BLaER1 (cell line): ENCODE measurements at regions not wholly inside any gene's neighbourhood (a gene's known extent, or its start where the extent isn't known, plus 50 kb on each side); places are given as distances from the start of the nearest gene placed in this dataset.

ENCODE experiments used
- H3K27ac ChIP-seq: shearing (Covaris generic); formaldehyde crosslinking; 2 replicates; pipeline ENCODE4 v1.8.1; 2022
- H3K27me3 ChIP-seq: shearing (Covaris generic); formaldehyde crosslinking; 2 replicates; pipeline ENCODE4 v1.8.1; 2022
- H3K36me3 ChIP-seq: shearing (Covaris generic); formaldehyde crosslinking; 2 replicates; pipeline ENCODE4 v1.8.1; 2022
- H3K4me1 ChIP-seq: shearing (Covaris generic); formaldehyde crosslinking; 2 replicates; pipeline ENCODE4 v1.8.1; 2022
- H3K4me2 ChIP-seq: shearing (Covaris generic); formaldehyde crosslinking; 2 replicates; pipeline ENCODE4 v1.8.1; 2022
- H3K4me3 ChIP-seq: shearing (Covaris generic); formaldehyde crosslinking; 2 replicates; pipeline ENCODE4 v1.8.1; 2022
- H3K9ac ChIP-seq: shearing (Covaris generic); formaldehyde crosslinking; 2 replicates; pipeline ENCODE4 v1.8.1; 2022
- H3K9me3 ChIP-seq: shearing (Covaris generic); formaldehyde crosslinking; 2 replicates; pipeline ENCODE4 v1.8.1; 2022
- H4K20me1 ChIP-seq: shearing (Covaris generic); formaldehyde crosslinking; 2 replicates; pipeline ENCODE4 v1.8.1; 2022
- Cebpa-rat ChIP-seq: shearing (Covaris generic); IDR thresholded peaks from 2 replicates; pipeline ENCODE4 v1.8.1; 2022

DNA sequence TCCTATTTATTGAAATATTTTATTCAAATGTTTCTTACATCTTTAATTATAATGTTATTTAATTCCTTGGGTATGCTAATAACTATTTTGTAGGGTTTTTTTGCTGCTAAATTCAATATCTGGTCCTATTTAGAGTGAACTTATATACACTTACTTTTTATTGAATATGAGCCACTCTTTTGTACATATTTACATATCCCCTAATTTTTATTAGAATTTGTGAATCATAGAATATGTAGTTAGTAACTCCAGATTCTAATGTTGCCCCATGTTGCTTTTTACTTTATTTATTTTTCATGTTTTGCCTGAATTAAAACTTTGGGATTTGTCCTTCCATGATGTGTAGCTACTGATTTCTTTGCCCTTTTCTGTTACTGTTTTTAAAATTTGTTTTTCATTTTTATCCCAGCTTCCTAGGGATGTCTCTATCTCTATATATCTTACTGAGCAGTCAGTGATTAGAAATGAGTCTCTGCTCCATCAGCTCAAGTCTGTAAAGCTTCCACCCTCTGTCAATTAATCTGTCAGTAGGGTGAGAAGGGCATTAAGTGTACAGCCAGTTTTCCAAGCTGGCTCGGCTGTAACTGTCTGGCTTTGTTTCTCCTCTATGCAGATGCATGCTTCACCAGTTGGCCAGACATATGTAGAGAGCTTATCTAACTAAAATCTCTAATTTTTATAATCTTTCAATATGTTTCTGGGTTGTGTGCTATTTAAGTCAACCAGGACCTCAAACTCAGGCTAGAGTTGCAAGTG, 256.9 kb downstream of the CDH19 start:
- H3K4me2 ChIP-seq = no peak overlapping the region
- no peak overlapping the region for H3K27ac ChIP-seq
- no peaks in the 10 kb centered on the region for H3K36me3 ChIP-seq
- no peak overlapping the region for H3K4me3 ChIP-seq
- H3K9me3 ChIP-seq = no peaks in the 10 kb centered on the region
- no peaks in the 10 kb centered on the region for H3K27me3 ChIP-seq
- H3K4me1 ChIP-seq = no peaks in the 10 kb centered on the region
- no peak overlapping the region for H3K9ac ChIP-seq
- H4K20me1 ChIP-seq = no peaks in the 10 kb centered on the region
- TF ChIP-seq Cebpa-rat = no peak

DNA sequence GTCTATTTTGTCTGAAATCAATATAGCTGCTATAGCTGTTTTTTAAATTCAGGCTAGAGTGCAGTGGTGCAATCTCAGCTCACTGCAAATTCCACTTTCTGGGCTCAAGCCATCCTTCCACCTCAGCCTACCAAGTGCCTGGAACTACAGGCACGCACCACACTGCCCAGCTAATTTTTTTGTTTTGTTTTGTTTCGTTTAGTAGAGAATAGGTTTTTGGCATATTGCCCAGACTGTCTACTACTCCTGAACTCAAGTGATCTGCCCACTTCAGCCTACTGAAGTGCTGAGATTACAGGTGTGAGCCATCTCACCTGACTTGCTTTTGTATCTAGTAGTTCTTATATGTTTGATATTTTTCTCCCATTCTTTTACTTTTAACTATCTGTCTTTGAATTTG, 259.7 kb downstream of the CDH19 start:
- TF ChIP-seq Cebpa-rat = no peak
- no peak overlapping the region for H3K4me2 ChIP-seq
- H3K4me3 ChIP-seq = no peak overlapping the region
- H3K4me1 ChIP-seq = no peaks in the 10 kb centered on the region
- no peaks in the 10 kb centered on the region for H3K27me3 ChIP-seq
- no peak overlapping the region for H3K27ac ChIP-seq
- no peaks in the 10 kb centered on the region for H3K36me3 ChIP-seq
- H3K9ac ChIP-seq = no peak overlapping the region
- H4K20me1 ChIP-seq = no peaks in the 10 kb centered on the region
- H3K9me3 ChIP-seq = no peaks in the 10 kb centered on the region

DNA sequence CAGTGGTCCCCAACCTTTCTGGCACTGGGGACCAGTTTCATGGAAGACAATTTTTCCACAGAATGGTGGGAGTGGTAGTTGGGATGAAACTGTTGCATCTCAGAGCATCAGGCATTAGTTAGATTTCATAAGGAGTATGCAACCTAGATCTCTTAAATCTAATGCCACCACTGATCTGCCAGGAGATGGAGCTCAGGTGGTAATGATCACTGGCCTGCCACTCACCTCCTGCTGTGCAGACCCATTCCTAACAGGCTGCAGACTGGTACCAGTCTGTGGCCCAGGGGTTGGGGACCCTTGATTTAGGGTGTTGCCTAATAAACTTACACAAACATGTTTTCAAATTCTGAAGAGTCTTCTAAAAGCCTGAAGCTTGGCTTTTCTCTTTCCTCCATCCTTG, 261.3 kb downstream of the CDH19 start:
- Histone ChIP-seq H3K4me1 (no peaks in the 10 kb centered on the region), H3K27ac (no peak overlapping the region), H3K9ac (no peak overlapping the region), H4K20me1 (no peaks in the 10 kb centered on the region), H3K4me2 (no peak overlapping the region), H3K27me3 (no peaks in the 10 kb centered on the region), H3K36me3 (no peaks in the 10 kb centered on the region), H3K4me3 (no peak overlapping the region), H3K9me3 (no peaks in the 10 kb centered on the region)
- TF ChIP-seq Cebpa-rat = no peak

DNA sequence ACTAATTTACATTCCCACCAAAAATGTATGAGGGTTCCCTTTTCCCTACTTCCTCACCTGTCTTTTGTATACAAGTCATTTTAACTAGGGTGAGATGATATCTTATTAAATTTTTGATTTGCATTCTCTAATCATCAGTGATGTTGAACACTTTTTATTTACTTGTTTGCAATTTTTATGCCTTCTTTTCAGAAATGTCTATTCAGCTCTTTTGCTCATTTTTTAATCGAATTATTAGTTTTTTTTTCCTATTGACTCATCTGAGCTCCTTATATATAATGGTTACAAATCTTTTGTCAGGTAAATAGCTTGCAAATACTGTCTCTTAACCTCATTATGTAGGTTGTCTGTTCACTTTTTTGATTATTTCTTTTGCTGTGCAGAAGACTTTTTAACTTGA, 269.4 kb downstream of the CDH19 start:
- Histone ChIP-seq H3K36me3 (no peaks in the 10 kb centered on the region), H4K20me1 (no peaks in the 10 kb centered on the region), H3K9ac (no peak overlapping the region), H3K4me3 (no peak overlapping the region), H3K9me3 (no peaks in the 10 kb centered on the region), H3K4me2 (no peak overlapping the region), H3K27ac (no peak overlapping the region), H3K4me1 (no peaks in the 10 kb centered on the region), H3K27me3 (no peaks in the 10 kb centered on the region)
- TF ChIP-seq Cebpa-rat = no peak

DNA sequence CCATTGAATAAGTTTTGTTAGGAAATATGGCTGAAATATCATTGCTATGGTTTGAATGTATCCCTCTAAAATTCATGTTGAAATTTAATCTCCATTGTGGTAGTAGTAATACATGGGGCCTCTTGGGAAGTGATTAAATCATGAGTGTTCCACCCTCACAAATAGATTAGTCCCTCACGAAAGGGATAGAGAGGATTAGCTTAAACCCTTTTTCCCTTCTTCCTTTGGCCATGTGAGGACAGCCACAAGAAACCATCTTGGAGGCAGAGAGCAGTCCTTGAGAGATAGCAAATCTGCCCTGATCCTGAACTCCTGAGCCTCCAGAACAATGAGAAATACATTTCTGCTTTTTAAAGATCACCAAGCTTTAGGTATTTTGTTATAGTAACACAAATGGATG, 274.2 kb downstream of the CDH19 start:
- no peak for TF ChIP-seq Cebpa-rat
- no peaks in the 10 kb centered on the region for H3K9me3 ChIP-seq
- H3K9ac ChIP-seq = no peak overlapping the region
- no peak overlapping the region for H3K4me3 ChIP-seq
- no peaks in the 10 kb centered on the region for H4K20me1 ChIP-seq
- no peak overlapping the region for H3K27ac ChIP-seq
- H3K4me2 ChIP-seq = no peak overlapping the region
- no peaks in the 10 kb centered on the region for H3K27me3 ChIP-seq
- H3K36me3 ChIP-seq = no peaks in the 10 kb centered on the region
- H3K4me1 ChIP-seq = no peaks in the 10 kb centered on the region

DNA sequence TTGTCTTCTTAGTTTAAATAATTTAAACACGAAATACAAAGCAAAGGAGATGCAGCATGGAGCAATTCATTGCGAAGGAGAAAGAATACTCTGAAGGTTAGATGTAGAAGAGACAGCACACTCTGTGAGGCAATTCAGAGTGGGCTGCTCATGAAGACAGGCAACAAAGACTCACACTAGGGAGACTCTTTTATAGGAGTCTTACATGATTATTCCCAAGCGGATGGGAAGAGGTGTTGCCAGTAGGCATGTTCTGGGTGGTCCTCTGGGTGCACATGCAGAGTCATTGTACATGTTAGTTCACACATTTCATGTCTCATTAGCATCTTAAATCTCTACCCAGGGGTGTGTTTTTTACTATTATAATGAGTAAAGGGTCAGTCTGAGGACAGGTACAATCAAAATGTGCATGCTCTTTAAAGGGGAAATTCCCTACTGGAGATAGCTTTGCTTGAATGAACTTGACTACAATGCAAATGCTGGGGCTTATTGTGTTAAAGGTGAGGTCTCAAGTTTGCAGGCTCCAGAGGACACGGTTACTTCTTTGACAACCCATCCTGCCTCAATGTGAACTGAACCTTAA, 275.5 kb downstream of the CDH19 start:
- H3K27ac ChIP-seq = no peak overlapping the region
- no peak overlapping the region for H3K4me2 ChIP-seq
- H3K9me3 ChIP-seq = no peaks in the 10 kb centered on the region
- H3K9ac ChIP-seq = no peak overlapping the region
- no peak for TF ChIP-seq Cebpa-rat
- H3K4me1 ChIP-seq = no peaks in the 10 kb centered on the region
- H3K4me3 ChIP-seq = no peak overlapping the region
- no peaks in the 10 kb centered on the region for H4K20me1 ChIP-seq
- no peaks in the 10 kb centered on the region for H3K27me3 ChIP-seq
- H3K36me3 ChIP-seq = no peaks in the 10 kb centered on the region

DNA sequence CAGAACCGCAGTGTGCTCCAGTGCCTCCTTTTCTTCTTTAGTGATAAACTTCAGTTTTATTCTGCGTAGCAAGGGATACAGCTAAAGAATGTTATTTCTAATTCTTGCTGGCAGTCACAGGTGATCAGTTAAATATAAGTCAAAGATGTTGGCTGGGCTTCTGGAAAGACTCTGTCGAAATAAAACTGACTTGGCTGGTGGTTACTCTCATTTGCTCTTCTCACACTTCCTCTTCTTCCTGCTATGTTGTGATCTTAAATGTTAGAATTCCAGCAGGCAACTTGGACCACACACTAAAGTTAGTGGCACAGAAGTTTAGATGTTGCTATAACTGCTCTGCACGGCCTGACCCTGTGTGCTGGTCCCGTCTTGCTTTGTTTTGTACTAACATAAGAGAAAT, 278.6 kb downstream of the CDH19 start:
- Histone ChIP-seq H4K20me1 (no peaks in the 10 kb centered on the region), H3K9me3 (no peaks in the 10 kb centered on the region), H3K4me2 (no peak overlapping the region), H3K36me3 (no peaks in the 10 kb centered on the region), H3K27ac (no peak overlapping the region), H3K4me3 (no peak overlapping the region), H3K4me1 (no peaks in the 10 kb centered on the region), H3K9ac (no peak overlapping the region), H3K27me3 (no peaks in the 10 kb centered on the region)
- TF ChIP-seq Cebpa-rat = no peak

DNA sequence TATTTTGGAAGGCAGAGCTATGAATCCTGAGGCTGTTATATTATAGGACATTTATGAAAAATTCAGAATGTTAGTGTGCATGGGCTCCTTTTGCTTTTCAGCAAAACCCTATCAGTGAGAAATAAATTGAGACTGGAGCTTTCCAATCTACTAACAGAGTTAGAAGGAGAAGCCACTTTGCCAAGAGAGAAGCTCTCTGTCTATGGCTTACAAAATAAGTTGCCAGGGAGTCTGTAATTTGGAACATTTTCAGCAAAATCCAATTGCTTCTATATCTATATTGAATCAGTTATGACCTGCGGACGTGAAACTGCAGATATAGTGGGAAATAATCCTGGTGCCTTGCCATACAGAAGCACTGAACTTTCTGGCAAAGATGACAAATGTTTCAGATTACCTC, 279.3 kb downstream of the CDH19 start:
- TF ChIP-seq Cebpa-rat = no peak
- Histone ChIP-seq H3K9ac (no peak overlapping the region), H4K20me1 (no peaks in the 10 kb centered on the region), H3K4me2 (no peak overlapping the region), H3K9me3 (no peaks in the 10 kb centered on the region), H3K4me1 (no peaks in the 10 kb centered on the region), H3K4me3 (no peak overlapping the region), H3K27me3 (no peaks in the 10 kb centered on the region), H3K36me3 (no peaks in the 10 kb centered on the region), H3K27ac (no peak overlapping the region)

DNA sequence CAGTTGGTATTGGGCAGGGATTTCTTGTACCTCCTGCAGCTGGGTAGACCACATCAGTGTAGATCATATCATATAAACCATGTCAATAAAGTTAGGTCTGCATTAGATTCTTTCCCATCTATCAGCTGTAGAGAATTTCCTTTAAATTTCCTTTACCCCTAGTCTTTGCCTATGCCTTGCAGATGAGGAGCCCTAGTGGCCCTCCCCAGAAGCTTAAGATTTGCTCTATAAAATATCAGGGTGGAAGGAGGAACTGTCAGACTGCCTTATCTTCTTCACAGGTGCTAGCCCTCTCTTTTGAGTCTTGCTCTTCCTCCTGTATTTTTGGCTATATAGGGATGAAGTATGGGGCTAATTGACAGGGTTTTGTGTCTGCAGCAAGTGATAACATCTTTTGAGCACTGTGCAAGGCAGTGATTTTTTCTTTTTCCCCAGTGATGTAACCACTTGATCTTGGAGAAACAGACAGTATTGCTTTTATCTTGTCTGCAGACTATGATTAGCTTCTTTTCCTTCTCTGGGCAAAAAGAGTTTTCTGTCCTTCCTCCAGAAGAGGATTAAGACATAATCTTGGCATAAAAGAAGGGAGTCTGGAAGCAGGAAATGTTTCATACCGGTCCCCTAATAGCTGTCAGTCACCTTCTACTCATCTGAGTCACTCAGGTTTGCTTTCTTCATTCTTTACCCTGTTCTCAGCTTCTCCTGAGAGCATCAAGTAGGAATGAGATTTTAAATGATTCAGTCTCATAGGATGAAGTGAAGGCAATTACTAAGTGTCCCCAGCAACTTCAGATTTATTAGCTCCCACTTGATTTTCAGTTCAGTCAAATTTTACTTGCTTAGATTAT, 286.4 kb downstream of the CDH19 start:
- Histone ChIP-seq H3K4me2 (no peak overlapping the region), H4K20me1 (no peaks in the 10 kb centered on the region), H3K9me3 (no peaks in the 10 kb centered on the region), H3K27me3 (no peaks in the 10 kb centered on the region), H3K27ac (no peak overlapping the region), H3K4me1 (no peaks in the 10 kb centered on the region), H3K4me3 (no peak overlapping the region), H3K9ac (no peak overlapping the region), H3K36me3 (no peaks in the 10 kb centered on the region)
- TF ChIP-seq Cebpa-rat = no peak

DNA sequence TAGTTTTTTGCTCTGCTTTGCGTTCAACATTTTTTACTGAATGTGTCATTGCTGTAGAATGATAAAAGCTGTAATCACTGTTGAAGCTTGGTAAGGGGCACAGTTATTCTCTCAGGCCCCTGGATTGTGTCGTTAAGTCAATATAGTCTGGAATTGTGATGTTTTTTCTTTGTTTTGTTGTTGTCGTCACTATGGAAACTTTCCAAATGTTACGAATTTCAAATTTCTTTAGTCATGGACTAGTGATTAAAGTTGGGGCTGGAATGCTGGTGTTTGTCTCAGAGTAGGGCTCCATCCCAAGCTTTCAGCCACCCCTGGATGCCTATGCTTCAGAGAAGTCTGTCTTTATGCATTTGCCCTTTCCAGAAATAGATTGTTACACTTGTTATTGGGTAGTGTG, 287.2 kb downstream of the CDH19 start:
- Histone ChIP-seq H3K4me3 (no peak overlapping the region), H3K9me3 (no peaks in the 10 kb centered on the region), H3K4me1 (no peaks in the 10 kb centered on the region), H4K20me1 (no peaks in the 10 kb centered on the region), H3K27me3 (no peaks in the 10 kb centered on the region), H3K27ac (no peak overlapping the region), H3K4me2 (no peak overlapping the region), H3K36me3 (no peaks in the 10 kb centered on the region), H3K9ac (no peak overlapping the region)
- no peak for TF ChIP-seq Cebpa-rat
